ENCODE measurements at regions not wholly inside any gene's neighbourhood (a gene's known extent, or its start where the extent isn't known, plus 50 kb on each side); places are given as distances from the start of the nearest gene placed in this dataset.
"Not testable (repeated sequence)": the region's sequence is repeated elsewhere in the genome, so short reads cannot be mapped to it uniquely, and the experiment has no call there.

- not testable (repeated sequence) for DNase-seq (ENCODE audit: low read depth in 2 of 3, low spot score in 1 of 3)
Measured at GRCh38 chr21:6093870-6094269, 4427.5 kb upstream of the TPTE start.

- DNase-seq (ENCODE audit: low read depth in 2 of 3, low spot score in 1 of 3) = not testable (repeated sequence)
Measured at GRCh38 chr21:6095304-6095703, 4426.1 kb upstream of the TPTE start.

- DNase-seq (ENCODE audit: low read depth in 2 of 3, low spot score in 1 of 3) = not testable (repeated sequence)
Measured at GRCh38 chr21:6096560-6097424, 4424.6 kb upstream of the TPTE start.

GRCh38 chr21:6097736-6098135, 4423.6 kb upstream of the TPTE start:
- not testable (repeated sequence) for DNase-seq (ENCODE audit: low read depth in 2 of 3, low spot score in 1 of 3)

- not testable (repeated sequence) for DNase-seq (ENCODE audit: low read depth in 2 of 3, low spot score in 1 of 3)
Measured at GRCh38 chr21:6098191-6098935, 4423.0 kb upstream of the TPTE start.

GRCh38 chr21:6101588-6101987, 4419.8 kb upstream of the TPTE start:
- DNase-seq (ENCODE audit: low read depth in 2 of 3, low spot score in 1 of 3) = not testable (repeated sequence)

- not testable (repeated sequence) for DNase-seq (ENCODE audit: low read depth in 2 of 3, low spot score in 1 of 3)
Measured at GRCh38 chr21:6104546-6104945, 4416.8 kb upstream of the TPTE start.

- DNase-seq (ENCODE audit: low read depth in 2 of 3, low spot score in 1 of 3) = not testable (repeated sequence)
Measured at GRCh38 chr21:6106686-6107567, 4414.5 kb upstream of the TPTE start.

- DNase-seq (ENCODE audit: low read depth in 2 of 3, low spot score in 1 of 3) = not testable (repeated sequence)
Measured at GRCh38 chr21:6108894-6109293, 4412.5 kb upstream of the TPTE start.

GRCh38 chr21:6109774-6110173, 4411.6 kb upstream of the TPTE start:
- DNase-seq (ENCODE audit: low read depth in 2 of 3, low spot score in 1 of 3) = not testable (repeated sequence)

GRCh38 chr21:6110716-6111343, 4410.6 kb upstream of the TPTE start:
- not testable (repeated sequence) for DNase-seq (ENCODE audit: low read depth in 2 of 3, low spot score in 1 of 3)

GRCh38 chr21:6111354-6111753, 4410.0 kb upstream of the TPTE start:
- DNase-seq (ENCODE audit: low read depth in 2 of 3, low spot score in 1 of 3) = peak in 1 of 3 donors; percentile 2

GRCh38 chr21:6118336-6118735, 4403.0 kb upstream of the TPTE start:
- not testable (repeated sequence) for DNase-seq (ENCODE audit: low read depth in 2 of 3, low spot score in 1 of 3)

GRCh38 chr21:6120863-6121262, 4400.5 kb upstream of the TPTE start:
- DNase-seq (ENCODE audit: low read depth in 2 of 3, low spot score in 1 of 3) = not testable (repeated sequence)

GRCh38 chr21:6122629-6123028, 4398.8 kb upstream of the TPTE start:
- not testable (repeated sequence) for DNase-seq (ENCODE audit: low read depth in 2 of 3, low spot score in 1 of 3)

- DNase-seq (ENCODE audit: low read depth in 2 of 3, low spot score in 1 of 3) = not testable (repeated sequence)
Measured at GRCh38 chr21:6123224-6123623, 4398.2 kb upstream of the TPTE start.

- DNase-seq (ENCODE audit: low read depth in 2 of 3, low spot score in 1 of 3) = not testable (repeated sequence)
Measured at GRCh38 chr21:6125549-6126240, 4395.7 kb upstream of the TPTE start.

- DNase-seq (ENCODE audit: low read depth in 2 of 3, low spot score in 1 of 3) = not testable (repeated sequence)
Measured at GRCh38 chr21:6126976-6127732, 4394.2 kb upstream of the TPTE start.

GRCh38 chr21:6130734-6131133, 4390.6 kb upstream of the TPTE start:
- not testable (repeated sequence) for DNase-seq (ENCODE audit: low read depth in 2 of 3, low spot score in 1 of 3)

Data from stimulated activated CD4-positive, alpha-beta T cell treated with anti-CD3 and anti-CD28 coated beads, Interleukin-12 subunit alpha, Interleukin-12 subunit beta, amount 100 ng/mL, for 48 hours (primary cell).